WTC11 (cell line): ENCODE measurements at regions not wholly inside any gene's neighbourhood (a gene's known extent, or its start where the extent isn't known, plus 50 kb on each side); places are given as distances from the start of the nearest gene placed in this dataset.

Experiments used
- ATAC-seq: fragments of 200-7000 bp; cut with Tn5 transposase; 2 replicates; pipeline ENCODE4 v1.10.0; 2021; ENCODE audit warnings: mild to moderate bottlenecking, moderate library complexity
- CTCF ChIA-PET: fragments of 300-600 bp; sonication (Branson Sonifier 250); formaldehyde crosslinking; loops from one replicate; lab custom pipeline; 2021; ENCODE audit warnings: antibody characterized with exemption; lab: Charles Lee
- POLR2A ChIA-PET: fragments of 350-600 bp; sonication (Branson Sonifier 250); formaldehyde crosslinking; loops from one replicate; lab custom pipeline; 2021; ENCODE audit warnings: antibody characterized with exemption; lab: Charles Lee
- DNase-seq: peaks from one replicate; pipeline ENCODE4 v3.0.0; 2021; ENCODE audit warnings: low spot score
- H3K27ac Mint-ChIP-seq: 2 replicates; pipeline ENCODE4 v1.8.0; 2021; ENCODE audit warnings: mixed read lengths
- H3K27me3 Mint-ChIP-seq: 2 replicates; pipeline ENCODE4 v1.8.0; 2021; ENCODE audit warnings: low read depth, mild to moderate bottlenecking, moderate library complexity, mixed read lengths
- H3K36me3 Mint-ChIP-seq: 2 replicates; pipeline ENCODE4 v1.8.0; 2021; ENCODE audit warnings: mixed read lengths
- H3K4me1 Mint-ChIP-seq: 2 replicates; pipeline ENCODE4 v1.8.0; 2022; ENCODE audit warnings: mixed read lengths
- H3K4me3 Mint-ChIP-seq: 2 replicates; pipeline ENCODE4 v1.8.0; 2021; ENCODE audit warnings: mild to moderate bottlenecking, moderate library complexity, mixed read lengths
- H3K9me3 Mint-ChIP-seq: 2 replicates; pipeline ENCODE4 v1.8.0; 2021; ENCODE audit warnings: mixed read lengths
- ARID4B ChIP-seq: sonication (generic); formaldehyde crosslinking; IDR thresholded peaks from 2 replicates; pipeline ENCODE4 v1.8.0; 2023; ENCODE audit warnings: missing genetic modification reagents, mild to moderate bottlenecking, borderline replicate concordance
- CREB1 ChIP-seq: sonication (generic); formaldehyde crosslinking; IDR thresholded peaks from 2 replicates; pipeline ENCODE4 v1.8.0; 2023; ENCODE audit warnings: mild to moderate bottlenecking, missing genetic modification reagents
- ESRRA ChIP-seq: sonication (generic); formaldehyde crosslinking; IDR thresholded peaks from 2 replicates; pipeline ENCODE4 v1.8.1; 2022; ENCODE audit warnings: mild to moderate bottlenecking, missing genetic modification reagents, borderline replicate concordance
- FOXK1 ChIP-seq: sonication (generic); formaldehyde crosslinking; IDR thresholded peaks from 2 replicates; pipeline ENCODE4 v1.8.0; 2022; ENCODE audit warnings: mild to moderate bottlenecking, moderate library complexity, missing genetic modification reagents
- GTF2I ChIP-seq: fragments of 250-450 bp; sonication (Bioruptor Pico); conservative IDR thresholded peaks from 2 replicates; pipeline ENCODE4 v1.4.0; 2021; ENCODE audit warnings: mild to moderate bottlenecking
- HMGA2 ChIP-seq: fragments of 250-450 bp; sonication (Bioruptor Pico); IDR thresholded peaks from 2 replicates; pipeline ENCODE4 v1.4.0; 2021; ENCODE audit warnings: mild to moderate bottlenecking, moderate library complexity
- IRF1 ChIP-seq: sonication (generic); formaldehyde crosslinking; IDR thresholded peaks from 2 replicates; pipeline ENCODE4 v1.8.0; 2023; ENCODE audit warnings: missing genetic modification reagents
- JUN ChIP-seq: sonication (generic); formaldehyde crosslinking; IDR thresholded peaks from 2 replicates; pipeline ENCODE4 v1.8.0; 2023; ENCODE audit warnings: mild to moderate bottlenecking, missing genetic modification reagents
- MYBL2 ChIP-seq: sonication (generic); formaldehyde crosslinking; IDR thresholded peaks from 2 replicates; pipeline ENCODE4 v1.8.1; 2023; ENCODE audit warnings: mild to moderate bottlenecking, moderate library complexity, missing genetic modification reagents
- NFYB ChIP-seq: sonication (generic); formaldehyde crosslinking; conservative IDR thresholded peaks from 2 replicates; pipeline ENCODE4 v1.8.0; 2022; ENCODE audit warnings: low read depth, missing genetic modification reagents
- SP1 ChIP-seq: sonication (generic); formaldehyde crosslinking; conservative IDR thresholded peaks from 2 replicates; pipeline ENCODE4 v1.8.1; 2022; ENCODE audit warnings: missing genetic modification reagents
- TEAD4 ChIP-seq: sonication (generic); formaldehyde crosslinking; IDR thresholded peaks from 2 replicates; pipeline ENCODE4 v1.8.0; 2022; ENCODE audit warnings: mild to moderate bottlenecking, missing genetic modification reagents
- USF2 ChIP-seq: sonication (generic); formaldehyde crosslinking; IDR thresholded peaks from 2 replicates; pipeline ENCODE4 v1.8.1; 2023; ENCODE audit warnings: mild to moderate bottlenecking, missing genetic modification reagents, moderate library complexity
- ZBTB21 ChIP-seq: sonication (generic); formaldehyde crosslinking; IDR thresholded peaks from 2 replicates; pipeline ENCODE4 v1.8.1; 2023; ENCODE audit warnings: mild to moderate bottlenecking, missing genetic modification reagents, borderline replicate concordance
- ZNF138 ChIP-seq: sonication (generic); formaldehyde crosslinking; conservative IDR thresholded peaks from 2 replicates; pipeline ENCODE4 v1.8.1; 2022; ENCODE audit warnings: mild to moderate bottlenecking, moderate library complexity, missing genetic modification reagents
- ZNF232 ChIP-seq: sonication (generic); formaldehyde crosslinking; IDR thresholded peaks from 2 replicates; pipeline ENCODE4 v1.8.0; 2022; ENCODE audit warnings: mild to moderate bottlenecking, missing genetic modification reagents
- ZNF263 ChIP-seq: sonication (generic); formaldehyde crosslinking; IDR thresholded peaks from 2 replicates; pipeline ENCODE4 v1.8.1; 2022; ENCODE audit warnings: low read depth, mild to moderate bottlenecking, moderate library complexity, missing genetic modification reagents
- ZNF317 ChIP-seq: sonication (generic); formaldehyde crosslinking; IDR thresholded peaks from 2 replicates; pipeline ENCODE4 v1.8.1; 2023; ENCODE audit warnings: low read depth, mild to moderate bottlenecking, moderate library complexity, missing genetic modification reagents, borderline replicate concordance
- ZNF396 ChIP-seq: fragments of 250-450 bp; sonication (Bioruptor Pico); IDR thresholded peaks from 2 replicates; pipeline ENCODE4 v1.8.0; 2021; ENCODE audit warnings: mild to moderate bottlenecking, moderate library complexity, borderline replicate concordance
- ZSCAN18 ChIP-seq: fragments of 250-450 bp; sonication (Bioruptor Pico); IDR thresholded peaks from 2 replicates; pipeline ENCODE4 v2.1.2; 2022; ENCODE audit warnings: mild to moderate bottlenecking, moderate library complexity
- TF ChIP-seq, protein P1 (sequence below): sonication (generic); formaldehyde crosslinking; IDR thresholded peaks from 2 replicates; pipeline ENCODE4 v1.8.1; 2023; ENCODE audit warnings: mild to moderate bottlenecking, missing genetic modification reagents, moderate library complexity
- TF ChIP-seq, protein P2 (sequence below): sonication (generic); formaldehyde crosslinking; IDR thresholded peaks from 2 replicates; pipeline ENCODE4 v1.8.1; 2022; ENCODE audit warnings: mild to moderate bottlenecking, missing genetic modification reagents, moderate library complexity, borderline replicate concordance
- TF ChIP-seq, protein P3 (sequence below): sonication (generic); formaldehyde crosslinking; IDR thresholded peaks from 2 replicates; pipeline ENCODE4 v1.8.1; 2022; ENCODE audit warnings: low read depth, missing genetic modification reagents, borderline replicate concordance

DNA sequence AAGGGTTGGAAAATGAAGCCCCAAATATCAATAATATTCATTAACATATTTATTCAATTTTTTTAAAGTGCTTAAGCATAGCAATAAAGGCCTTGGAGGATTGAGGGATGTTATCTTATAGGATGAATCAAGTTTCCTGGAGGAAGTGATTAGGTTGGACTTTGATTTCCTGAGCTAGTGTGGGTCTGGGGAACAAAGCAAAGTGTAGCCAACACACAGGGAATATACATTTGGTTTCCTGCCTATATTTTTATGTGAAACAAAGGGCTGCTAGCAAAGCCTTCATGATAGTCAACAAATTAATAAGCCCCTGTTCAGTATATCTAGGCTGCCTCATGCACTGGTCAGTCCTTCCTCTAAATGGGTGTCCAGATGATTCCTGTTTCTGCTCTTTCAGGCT is 261.1 kb upstream of the IL12A start:
- Mint-ChIP-seq H3K4me3 (no peak overlapping the region), H3K9me3 (no peaks in the 10 kb centered on the region), H3K4me1 (peaks cover 19% of the 10 kb centered on the region), H3K36me3 (no peaks in the 10 kb centered on the region), H3K27ac (no peak overlapping the region), H3K27me3 (no peaks in the 10 kb centered on the region)
- CTCF ChIA-PET = no interaction called here
- POLR2A ChIA-PET = no interaction called here
- DNase-seq = no peak
- TF ChIP-seq FOXK1 (CRISPR knock-in tag) (no peak), TEAD4 (CRISPR knock-in tag) (no peak), ARID4B (CRISPR knock-in tag) (no peak), ZSCAN18 (no peak), ZNF396 (CRISPR knock-in tag) (no peak), MYBL2 (CRISPR knock-in tag) (no peak), USF2 (CRISPR knock-in tag) (no peak)
- ATAC-seq = no peak

DNA sequence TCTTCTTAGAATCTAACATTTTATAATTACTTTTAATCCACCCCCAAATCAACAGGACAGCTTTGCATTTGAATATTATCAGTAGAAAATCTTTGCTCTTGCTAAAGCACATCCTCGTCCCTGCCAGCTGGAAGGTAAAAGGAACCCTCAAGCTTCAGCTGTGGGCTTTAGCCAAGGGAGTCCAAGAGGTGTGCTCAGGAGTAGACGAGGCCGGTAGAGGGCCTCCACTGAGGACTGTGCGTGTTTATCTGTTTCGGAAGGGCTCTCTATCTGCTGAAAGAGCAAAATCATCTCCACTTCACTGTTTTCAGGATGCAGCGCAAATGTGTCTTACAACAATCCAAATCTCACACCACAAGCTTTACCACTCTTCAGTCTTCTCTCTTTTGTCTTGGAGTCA is 257.4 kb upstream of the IL12A start:
- POLR2A ChIA-PET = interaction anchor here (0.8 to 1.0 kb wide), 2 partner anchors 10 kb away, joined by 3 read pairs; no protein-coding TSS in a partner anchor
- TF ChIP-seq ZBTB21 (CRISPR knock-in tag) (no peak), ZNF138 (CRISPR knock-in tag) (no peak), JUN (CRISPR knock-in tag) (no peak), ZNF232 (no peak), ESRRA (CRISPR knock-in tag) (no peak), NFYB (no peak), IRF1 (no peak), ZNF263 (CRISPR knock-in tag) (no peak), HMGA2 (CRISPR knock-in tag) (no peak), GTF2I (CRISPR knock-in tag) (no peak), SP1 (no peak), CREB1 (CRISPR knock-in tag) (no peak), ZNF317 (CRISPR knock-in tag) (no peak)
- TF ChIP-seq, protein P1, sequence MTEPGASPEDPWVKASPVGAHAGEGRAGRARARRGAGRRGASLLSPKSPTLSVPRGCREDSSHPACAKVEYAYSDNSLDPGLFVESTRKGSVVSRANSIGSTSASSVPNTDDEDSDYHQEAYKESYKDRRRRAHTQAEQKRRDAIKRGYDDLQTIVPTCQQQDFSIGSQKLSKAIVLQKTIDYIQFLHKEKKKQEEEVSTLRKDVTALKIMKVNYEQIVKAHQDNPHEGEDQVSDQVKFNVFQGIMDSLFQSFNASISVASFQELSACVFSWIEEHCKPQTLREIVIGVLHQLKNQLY = no peak
- TF ChIP-seq, protein P2, sequence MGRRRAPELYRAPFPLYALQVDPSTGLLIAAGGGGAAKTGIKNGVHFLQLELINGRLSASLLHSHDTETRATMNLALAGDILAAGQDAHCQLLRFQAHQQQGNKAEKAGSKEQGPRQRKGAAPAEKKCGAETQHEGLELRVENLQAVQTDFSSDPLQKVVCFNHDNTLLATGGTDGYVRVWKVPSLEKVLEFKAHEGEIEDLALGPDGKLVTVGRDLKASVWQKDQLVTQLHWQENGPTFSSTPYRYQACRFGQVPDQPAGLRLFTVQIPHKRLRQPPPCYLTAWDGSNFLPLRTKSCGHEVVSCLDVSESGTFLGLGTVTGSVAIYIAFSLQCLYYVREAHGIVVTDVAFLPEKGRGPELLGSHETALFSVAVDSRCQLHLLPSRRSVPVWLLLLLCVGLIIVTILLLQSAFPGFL (CRISPR knock-in tag) = no peak
- TF ChIP-seq, protein P3, sequence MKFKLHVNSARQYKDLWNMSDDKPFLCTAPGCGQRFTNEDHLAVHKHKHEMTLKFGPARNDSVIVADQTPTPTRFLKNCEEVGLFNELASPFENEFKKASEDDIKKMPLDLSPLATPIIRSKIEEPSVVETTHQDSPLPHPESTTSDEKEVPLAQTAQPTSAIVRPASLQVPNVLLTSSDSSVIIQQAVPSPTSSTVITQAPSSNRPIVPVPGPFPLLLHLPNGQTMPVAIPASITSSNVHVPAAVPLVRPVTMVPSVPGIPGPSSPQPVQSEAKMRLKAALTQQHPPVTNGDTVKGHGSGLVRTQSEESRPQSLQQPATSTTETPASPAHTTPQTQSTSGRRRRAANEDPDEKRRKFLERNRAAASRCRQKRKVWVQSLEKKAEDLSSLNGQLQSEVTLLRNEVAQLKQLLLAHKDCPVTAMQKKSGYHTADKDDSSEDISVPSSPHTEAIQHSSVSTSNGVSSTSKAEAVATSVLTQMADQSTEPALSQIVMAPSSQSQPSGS (CRISPR knock-in tag) = no peak
- no peak for DNase-seq
- H3K4me3 Mint-ChIP-seq = no peak overlapping the region; the same call in 1 of the 2 replicates
- H3K27ac Mint-ChIP-seq = peak overlapping the region; percentile 47; the same call in 1 of the 2 replicates
- H3K27me3 Mint-ChIP-seq = no peaks in the 10 kb centered on the region
- peaks cover 32% of the 10 kb centered on the region for H3K4me1 Mint-ChIP-seq
- no peaks in the 10 kb centered on the region for H3K9me3 Mint-ChIP-seq
- peak; percentile 15; the same call in 1 of the 2 replicates for ATAC-seq
- CTCF ChIA-PET = interaction anchor here (1.4 to 1.8 kb wide), 2 partner anchors 32 to 144 kb away, joined by 4 to 6 read pairs; no protein-coding TSS in a partner anchor
- H3K36me3 Mint-ChIP-seq = no peaks in the 10 kb centered on the region
